WTC11 (cell line): ENCODE measurements at regions not wholly inside any gene's neighbourhood (a gene's known extent, or its start where the extent isn't known, plus 50 kb on each side); places are given as distances from the start of the nearest gene placed in this dataset.

Source experiments
- ATAC-seq: fragments of 200-7000 bp; cut with Tn5 transposase; 2 replicates; pipeline ENCODE4 v1.10.0; 2021; ENCODE audit warnings: mild to moderate bottlenecking, moderate library complexity
- CTCF ChIA-PET: fragments of 300-600 bp; sonication (Branson Sonifier 250); formaldehyde crosslinking; loops from one replicate; lab custom pipeline; 2021; ENCODE audit warnings: antibody characterized with exemption; lab: Charles Lee
- POLR2A ChIA-PET: fragments of 350-600 bp; sonication (Branson Sonifier 250); formaldehyde crosslinking; loops from one replicate; lab custom pipeline; 2021; ENCODE audit warnings: antibody characterized with exemption; lab: Charles Lee
- DNase-seq: peaks from one replicate; pipeline ENCODE4 v3.0.0; 2021; ENCODE audit warnings: low spot score
- H3K27ac Mint-ChIP-seq: 2 replicates; pipeline ENCODE4 v1.8.0; 2021; ENCODE audit warnings: mixed read lengths
- H3K27me3 Mint-ChIP-seq: 2 replicates; pipeline ENCODE4 v1.8.0; 2021; ENCODE audit warnings: low read depth, mild to moderate bottlenecking, moderate library complexity, mixed read lengths
- H3K36me3 Mint-ChIP-seq: 2 replicates; pipeline ENCODE4 v1.8.0; 2021; ENCODE audit warnings: mixed read lengths
- H3K4me1 Mint-ChIP-seq: 2 replicates; pipeline ENCODE4 v1.8.0; 2022; ENCODE audit warnings: mixed read lengths
- H3K4me3 Mint-ChIP-seq: 2 replicates; pipeline ENCODE4 v1.8.0; 2021; ENCODE audit warnings: mild to moderate bottlenecking, moderate library complexity, mixed read lengths
- H3K9me3 Mint-ChIP-seq: 2 replicates; pipeline ENCODE4 v1.8.0; 2021; ENCODE audit warnings: mixed read lengths
- ARID4B ChIP-seq: sonication (generic); formaldehyde crosslinking; IDR thresholded peaks from 2 replicates; pipeline ENCODE4 v1.8.0; 2023; ENCODE audit warnings: missing genetic modification reagents, mild to moderate bottlenecking, borderline replicate concordance
- CBFB ChIP-seq: sonication (generic); formaldehyde crosslinking; IDR thresholded peaks from 2 replicates; pipeline ENCODE4 v1.8.1; 2022; ENCODE audit warnings: mild to moderate bottlenecking, low read depth, missing genetic modification reagents
- CREB1 ChIP-seq: sonication (generic); formaldehyde crosslinking; IDR thresholded peaks from 2 replicates; pipeline ENCODE4 v1.8.0; 2023; ENCODE audit warnings: mild to moderate bottlenecking, missing genetic modification reagents
- FOXP1 ChIP-seq: sonication (generic); formaldehyde crosslinking; IDR thresholded peaks from 2 replicates; pipeline ENCODE4 v1.8.0; 2022; ENCODE audit warnings: missing genetic modification reagents, mild to moderate bottlenecking, moderate library complexity, borderline replicate concordance
- JUN ChIP-seq: sonication (generic); formaldehyde crosslinking; IDR thresholded peaks from 2 replicates; pipeline ENCODE4 v1.8.0; 2023; ENCODE audit warnings: mild to moderate bottlenecking, missing genetic modification reagents
- MXD4 ChIP-seq: fragments of 250-450 bp; sonication (Bioruptor Pico); IDR thresholded peaks from 2 replicates; pipeline ENCODE4 v1.8.0; 2021; ENCODE audit warnings: mild to moderate bottlenecking, moderate library complexity, borderline replicate concordance
- NFE2L1 ChIP-seq: sonication (generic); formaldehyde crosslinking; IDR thresholded peaks from 2 replicates; pipeline ENCODE4 v1.8.1; 2023; ENCODE audit warnings: missing genetic modification reagents
- NR1H2 ChIP-seq: sonication (generic); formaldehyde crosslinking; IDR thresholded peaks from 2 replicates; pipeline ENCODE4 v1.9.0; 2021; ENCODE audit warnings: mild to moderate bottlenecking, moderate library complexity, missing genetic modification reagents
- NR2C2 ChIP-seq: sonication (generic); formaldehyde crosslinking; IDR thresholded peaks from 2 replicates; pipeline ENCODE4 v1.8.0; 2022; ENCODE audit warnings: mild to moderate bottlenecking, missing genetic modification reagents
- TP53 ChIP-seq: sonication (generic); formaldehyde crosslinking; IDR thresholded peaks from 2 replicates; pipeline ENCODE4 v1.8.1; 2023; ENCODE audit warnings: mild to moderate bottlenecking, missing genetic modification reagents
- USF1 ChIP-seq: sonication (generic); formaldehyde crosslinking; IDR thresholded peaks from 2 replicates; pipeline ENCODE4 v1.8.0; 2022; ENCODE audit warnings: mild to moderate bottlenecking, missing genetic modification reagents
- ZNF138 ChIP-seq: sonication (generic); formaldehyde crosslinking; conservative IDR thresholded peaks from 2 replicates; pipeline ENCODE4 v1.8.1; 2022; ENCODE audit warnings: mild to moderate bottlenecking, moderate library complexity, missing genetic modification reagents
- ZNF532 ChIP-seq: fragments of 250-450 bp; sonication (Bioruptor Pico); IDR thresholded peaks from 2 replicates; pipeline ENCODE4 v1.9.0; 2021; ENCODE audit warnings: mild to moderate bottlenecking, borderline replicate concordance
- TF ChIP-seq, protein P1 (sequence below): fragments of 250-450 bp; sonication (Bioruptor Pico); IDR thresholded peaks from 2 replicates; pipeline ENCODE4 v2.1.2; 2022; ENCODE audit warnings: mild to moderate bottlenecking, moderate library complexity
- TF ChIP-seq, protein P2 (sequence below): sonication (generic); formaldehyde crosslinking; conservative IDR thresholded peaks from 2 replicates; pipeline ENCODE4 v1.8.1; 2023; ENCODE audit warnings: mild to moderate bottlenecking, low read depth, missing genetic modification reagents, moderate library complexity
- TF ChIP-seq, protein P3 (sequence below): sonication (generic); formaldehyde crosslinking; IDR thresholded peaks from 2 replicates; pipeline ENCODE4 v1.8.1; 2022; ENCODE audit warnings: mild to moderate bottlenecking, moderate library complexity, missing genetic modification reagents
- TF ChIP-seq, protein P4 (sequence below): sonication (generic); formaldehyde crosslinking; IDR thresholded peaks from 2 replicates; pipeline ENCODE4 v1.8.0; 2022; ENCODE audit warnings: missing genetic modification reagents

DNA sequence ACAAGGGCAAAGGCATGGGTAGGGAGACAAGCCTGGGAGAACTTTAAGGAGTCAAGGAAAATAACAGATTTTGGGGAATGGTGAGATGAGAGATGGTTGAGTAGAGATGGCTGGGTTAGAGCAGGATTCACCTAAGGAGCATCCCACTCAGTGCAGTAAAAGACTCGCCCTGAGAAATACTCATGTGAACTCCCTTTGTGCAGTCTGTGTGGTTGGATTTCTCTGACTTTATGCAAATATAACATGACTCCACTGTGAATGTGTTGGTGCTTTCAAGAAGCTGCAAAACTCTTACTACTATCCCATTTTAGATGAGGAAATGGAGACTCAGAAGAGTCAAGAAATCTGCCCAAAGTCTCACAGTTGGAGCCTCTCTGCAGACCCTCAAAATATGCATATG is 129.8 kb upstream of the LIMCH1 start:
- Mint-ChIP-seq H3K4me1 (peaks cover 7% of the 10 kb centered on the region), H3K36me3 (no peaks in the 10 kb centered on the region), H3K27me3 (no peaks in the 10 kb centered on the region), H3K9me3 (no peaks in the 10 kb centered on the region), H3K4me3 (no peak overlapping the region), H3K27ac (no peak overlapping the region)
- POLR2A ChIA-PET: no interaction called here
- CTCF ChIA-PET: no interaction called here
- no peak for ATAC-seq
- DNase-seq: no peak
- TF ChIP-seq TP53: no peak
- TF ChIP-seq USF1 (CRISPR knock-in tag): no peak
- no peak for TF ChIP-seq ZNF532
- TF ChIP-seq FOXP1: no peak
- no peak for TF ChIP-seq CBFB (CRISPR knock-in tag)
- no peak for TF ChIP-seq ZNF138
- TF ChIP-seq ARID4B: no peak
- no peak for TF ChIP-seq NR1H2 (CRISPR knock-in tag)
- TF ChIP-seq MXD4 (CRISPR knock-in tag): no peak
- no peak for TF ChIP-seq NR2C2 (CRISPR knock-in tag)
- TF ChIP-seq JUN (CRISPR knock-in tag): no peak
- TF ChIP-seq, protein P1, sequence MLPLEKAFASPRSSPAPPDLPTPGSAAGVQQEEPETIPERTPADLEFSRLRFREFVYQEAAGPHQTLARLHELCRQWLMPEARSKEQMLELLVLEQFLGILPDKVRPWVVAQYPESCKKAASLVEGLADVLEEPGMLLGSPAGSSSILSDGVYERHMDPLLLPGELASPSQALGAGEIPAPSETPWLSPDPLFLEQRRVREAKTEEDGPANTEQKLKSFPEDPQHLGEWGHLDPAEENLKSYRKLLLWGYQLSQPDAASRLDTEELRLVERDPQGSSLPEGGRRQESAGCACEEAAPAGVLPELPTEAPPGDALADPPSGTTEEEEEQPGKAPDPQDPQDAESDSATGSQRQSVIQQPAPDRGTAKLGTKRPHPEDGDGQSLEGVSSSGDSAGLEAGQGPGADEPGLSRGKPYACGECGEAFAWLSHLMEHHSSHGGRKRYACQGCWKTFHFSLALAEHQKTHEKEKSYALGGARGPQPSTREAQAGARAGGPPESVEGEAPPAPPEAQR: no peak
- TF ChIP-seq, protein P2, sequence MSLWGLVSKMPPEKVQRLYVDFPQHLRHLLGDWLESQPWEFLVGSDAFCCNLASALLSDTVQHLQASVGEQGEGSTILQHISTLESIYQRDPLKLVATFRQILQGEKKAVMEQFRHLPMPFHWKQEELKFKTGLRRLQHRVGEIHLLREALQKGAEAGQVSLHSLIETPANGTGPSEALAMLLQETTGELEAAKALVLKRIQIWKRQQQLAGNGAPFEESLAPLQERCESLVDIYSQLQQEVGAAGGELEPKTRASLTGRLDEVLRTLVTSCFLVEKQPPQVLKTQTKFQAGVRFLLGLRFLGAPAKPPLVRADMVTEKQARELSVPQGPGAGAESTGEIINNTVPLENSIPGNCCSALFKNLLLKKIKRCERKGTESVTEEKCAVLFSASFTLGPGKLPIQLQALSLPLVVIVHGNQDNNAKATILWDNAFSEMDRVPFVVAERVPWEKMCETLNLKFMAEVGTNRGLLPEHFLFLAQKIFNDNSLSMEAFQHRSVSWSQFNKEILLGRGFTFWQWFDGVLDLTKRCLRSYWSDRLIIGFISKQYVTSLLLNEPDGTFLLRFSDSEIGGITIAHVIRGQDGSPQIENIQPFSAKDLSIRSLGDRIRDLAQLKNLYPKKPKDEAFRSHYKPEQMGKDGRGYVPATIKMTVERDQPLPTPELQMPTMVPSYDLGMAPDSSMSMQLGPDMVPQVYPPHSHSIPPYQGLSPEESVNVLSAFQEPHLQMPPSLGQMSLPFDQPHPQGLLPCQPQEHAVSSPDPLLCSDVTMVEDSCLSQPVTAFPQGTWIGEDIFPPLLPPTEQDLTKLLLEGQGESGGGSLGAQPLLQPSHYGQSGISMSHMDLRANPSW (CRISPR knock-in tag): no peak
- no peak for TF ChIP-seq NFE2L1
- TF ChIP-seq CREB1: no peak
- TF ChIP-seq, protein P3, sequence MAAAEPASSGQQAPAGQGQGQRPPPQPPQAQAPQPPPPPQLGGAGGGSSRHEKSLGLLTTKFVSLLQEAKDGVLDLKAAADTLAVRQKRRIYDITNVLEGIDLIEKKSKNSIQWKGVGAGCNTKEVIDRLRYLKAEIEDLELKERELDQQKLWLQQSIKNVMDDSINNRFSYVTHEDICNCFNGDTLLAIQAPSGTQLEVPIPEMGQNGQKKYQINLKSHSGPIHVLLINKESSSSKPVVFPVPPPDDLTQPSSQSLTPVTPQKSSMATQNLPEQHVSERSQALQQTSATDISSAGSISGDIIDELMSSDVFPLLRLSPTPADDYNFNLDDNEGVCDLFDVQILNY: no peak
- TF ChIP-seq, protein P4, sequence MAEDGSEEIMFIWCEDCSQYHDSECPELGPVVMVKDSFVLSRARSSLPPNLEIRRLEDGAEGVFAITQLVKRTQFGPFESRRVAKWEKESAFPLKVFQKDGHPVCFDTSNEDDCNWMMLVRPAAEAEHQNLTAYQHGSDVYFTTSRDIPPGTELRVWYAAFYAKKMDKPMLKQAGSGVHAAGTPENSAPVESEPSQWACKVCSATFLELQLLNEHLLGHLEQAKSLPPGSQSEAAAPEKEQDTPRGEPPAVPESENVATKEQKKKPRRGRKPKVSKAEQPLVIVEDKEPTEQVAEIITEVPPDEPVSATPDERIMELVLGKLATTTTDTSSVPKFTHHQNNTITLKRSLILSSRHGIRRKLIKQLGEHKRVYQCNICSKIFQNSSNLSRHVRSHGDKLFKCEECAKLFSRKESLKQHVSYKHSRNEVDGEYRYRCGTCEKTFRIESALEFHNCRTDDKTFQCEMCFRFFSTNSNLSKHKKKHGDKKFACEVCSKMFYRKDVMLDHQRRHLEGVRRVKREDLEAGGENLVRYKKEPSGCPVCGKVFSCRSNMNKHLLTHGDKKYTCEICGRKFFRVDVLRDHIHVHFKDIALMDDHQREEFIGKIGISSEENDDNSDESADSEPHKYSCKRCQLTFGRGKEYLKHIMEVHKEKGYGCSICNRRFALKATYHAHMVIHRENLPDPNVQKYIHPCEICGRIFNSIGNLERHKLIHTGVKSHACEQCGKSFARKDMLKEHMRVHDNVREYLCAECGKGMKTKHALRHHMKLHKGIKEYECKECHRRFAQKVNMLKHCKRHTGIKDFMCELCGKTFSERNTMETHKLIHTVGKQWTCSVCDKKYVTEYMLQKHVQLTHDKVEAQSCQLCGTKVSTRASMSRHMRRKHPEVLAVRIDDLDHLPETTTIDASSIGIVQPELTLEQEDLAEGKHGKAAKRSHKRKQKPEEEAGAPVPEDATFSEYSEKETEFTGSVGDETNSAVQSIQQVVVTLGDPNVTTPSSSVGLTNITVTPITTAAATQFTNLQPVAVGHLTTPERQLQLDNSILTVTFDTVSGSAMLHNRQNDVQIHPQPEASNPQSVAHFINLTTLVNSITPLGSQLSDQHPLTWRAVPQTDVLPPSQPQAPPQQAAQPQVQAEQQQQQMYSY (CRISPR knock-in tag): no peak
